HG03135 (cell line): ENCODE measurements at regions not wholly inside any gene's neighbourhood (a gene's known extent, or its start where the extent isn't known, plus 50 kb on each side); places are given as distances from the start of the nearest gene placed in this dataset.

Source experiments
- ATAC-seq: cut with Tn5 transposase; IDR thresholded peaks from one replicate; pipeline ENCODE4 v1.9.1; 2021; ENCODE audit warnings: mild to moderate bottlenecking, moderate library complexity; ENCODE audit not compliant: unreplicated experiment

- no peak for ATAC-seq
Observed at GRCh38 chr2:15803543-15804245, 136.7 kb upstream of the MYCN start.

DNA sequence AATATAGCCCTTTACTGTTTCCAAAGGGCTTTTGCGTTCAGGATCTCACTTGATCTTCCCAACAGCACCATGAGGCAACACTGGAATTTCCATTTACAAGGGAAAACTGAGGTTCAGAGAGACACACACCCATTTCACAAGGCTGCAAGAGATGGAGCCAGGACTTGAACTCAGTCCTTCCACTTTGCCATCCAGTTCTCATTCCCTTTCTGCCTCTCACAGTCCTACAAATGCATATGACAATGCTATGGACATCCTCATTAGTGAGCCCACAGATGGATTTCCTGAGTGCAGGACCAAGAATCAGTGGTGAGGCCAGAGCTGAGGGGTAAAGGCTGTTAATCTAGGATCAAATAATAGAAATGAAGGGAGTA, 136.1 kb upstream of the MYCN start:
- ATAC-seq = no peak

DNA sequence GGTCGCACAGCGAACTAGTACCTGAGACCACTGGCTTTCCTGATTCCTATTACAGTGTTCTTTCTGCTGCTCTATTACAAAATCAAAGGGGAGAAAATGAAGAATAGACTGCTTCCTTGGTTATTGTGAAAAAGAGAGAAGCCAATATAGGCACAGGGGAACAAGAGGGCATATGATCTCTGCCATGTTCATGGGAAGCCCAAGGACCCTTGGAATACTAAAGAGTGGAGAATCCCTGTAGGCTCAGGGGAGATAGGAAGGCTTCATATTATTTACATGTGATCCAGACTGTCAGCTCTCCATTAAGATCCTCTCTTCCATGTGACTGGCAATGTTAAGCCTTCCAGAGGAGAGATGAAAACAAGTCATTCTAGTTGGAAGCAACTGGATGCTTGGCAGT, 135.7 kb upstream of the MYCN start:
- ATAC-seq = no peak

GRCh38 chr2:15805206-15805605, 135.1 kb upstream of the MYCN start:
- no peak for ATAC-seq

GRCh38 chr2:15805772-15806171, 134.6 kb upstream of the MYCN start:
- ATAC-seq = no peak

DNA sequence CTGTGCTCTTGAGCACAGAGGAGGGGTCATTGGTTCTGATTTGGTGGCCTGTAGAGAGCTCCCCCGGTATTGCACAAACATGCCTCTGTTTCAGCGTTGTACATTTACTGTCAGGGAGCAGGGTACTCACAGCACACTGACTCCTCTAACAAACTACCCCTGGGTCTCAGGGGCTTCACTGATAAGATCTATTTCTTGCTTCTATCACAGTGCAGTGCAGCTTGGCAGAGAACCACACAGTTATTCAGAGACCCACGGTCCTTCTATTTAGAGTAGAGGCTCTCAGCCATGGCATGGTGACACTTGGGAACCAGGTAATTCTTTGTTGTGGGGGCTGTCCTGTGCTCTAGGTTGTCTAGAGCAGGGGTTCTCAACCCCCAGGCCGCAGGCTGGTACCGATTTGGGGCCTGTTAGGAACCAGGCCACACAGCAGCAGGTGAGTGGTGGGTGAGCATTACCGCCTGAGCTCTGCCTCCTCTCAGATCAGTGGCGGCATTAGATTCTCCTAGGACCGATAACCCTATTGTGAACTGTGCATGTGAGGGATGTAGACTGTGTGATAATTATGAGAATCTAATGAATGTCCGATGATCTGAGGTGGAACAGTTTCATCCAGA, 133.4 kb upstream of the MYCN start:
- no peak for ATAC-seq

- no peak for ATAC-seq
Observed at GRCh38 chr2:15807418-15808203, 132.7 kb upstream of the MYCN start.

DNA sequence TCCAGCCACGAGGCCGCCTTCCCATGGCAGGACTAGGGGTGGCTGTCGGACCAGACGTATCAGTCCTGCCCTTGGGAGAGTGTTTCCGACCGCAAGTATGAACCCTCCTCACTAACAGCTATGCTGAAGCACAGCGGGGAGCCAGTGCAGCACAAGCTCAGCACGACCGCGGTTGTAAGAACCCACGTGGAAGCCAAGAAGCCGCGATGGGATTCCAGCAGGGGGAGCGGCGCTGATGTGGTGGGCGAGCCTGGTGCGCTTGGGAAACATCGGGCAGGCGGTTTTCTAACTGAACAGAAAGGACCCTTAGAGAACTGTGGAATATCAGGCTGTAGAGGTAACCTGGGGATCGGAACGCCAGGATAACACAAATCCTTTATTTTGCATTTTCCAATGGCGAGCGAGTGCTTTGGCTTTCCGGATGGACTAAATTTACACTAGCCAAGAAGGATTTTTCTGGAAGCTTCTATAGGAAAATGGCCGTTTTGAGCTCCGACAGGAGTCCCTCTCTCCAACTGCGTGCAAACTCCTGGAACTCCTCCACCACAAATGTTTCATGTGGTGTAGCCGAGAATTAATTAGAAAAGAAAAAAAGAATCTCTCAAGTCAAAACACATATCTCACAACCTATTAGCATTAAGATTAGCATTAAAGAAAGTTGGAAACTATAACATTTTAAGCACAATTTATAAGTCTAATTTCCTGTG, 132.0 kb upstream of the MYCN start:
- no peak for ATAC-seq

GRCh38 chr2:15808944-15809343, 131.4 kb upstream of the MYCN start:
- no peak for ATAC-seq

DNA sequence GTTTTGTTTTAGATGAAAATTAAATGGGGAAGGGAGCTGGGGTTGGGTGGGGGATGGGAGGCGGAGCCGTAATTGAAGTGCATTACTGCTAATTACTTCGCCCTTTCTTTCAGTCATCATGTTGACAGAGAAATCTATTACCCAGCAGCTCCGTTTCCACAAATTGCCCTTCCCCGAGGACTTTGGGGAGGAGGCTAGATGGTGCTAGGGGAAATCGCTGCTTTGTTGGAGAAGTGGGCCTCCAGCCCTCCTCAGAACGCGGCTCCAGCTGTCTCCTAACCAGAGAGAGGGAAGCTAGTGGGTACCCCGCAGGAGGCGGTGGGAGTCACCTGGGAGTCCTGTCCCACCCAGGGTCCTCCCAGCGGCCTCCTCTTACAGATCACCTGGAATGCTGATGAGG, 130.9 kb upstream of the MYCN start:
- no peak for ATAC-seq

DNA sequence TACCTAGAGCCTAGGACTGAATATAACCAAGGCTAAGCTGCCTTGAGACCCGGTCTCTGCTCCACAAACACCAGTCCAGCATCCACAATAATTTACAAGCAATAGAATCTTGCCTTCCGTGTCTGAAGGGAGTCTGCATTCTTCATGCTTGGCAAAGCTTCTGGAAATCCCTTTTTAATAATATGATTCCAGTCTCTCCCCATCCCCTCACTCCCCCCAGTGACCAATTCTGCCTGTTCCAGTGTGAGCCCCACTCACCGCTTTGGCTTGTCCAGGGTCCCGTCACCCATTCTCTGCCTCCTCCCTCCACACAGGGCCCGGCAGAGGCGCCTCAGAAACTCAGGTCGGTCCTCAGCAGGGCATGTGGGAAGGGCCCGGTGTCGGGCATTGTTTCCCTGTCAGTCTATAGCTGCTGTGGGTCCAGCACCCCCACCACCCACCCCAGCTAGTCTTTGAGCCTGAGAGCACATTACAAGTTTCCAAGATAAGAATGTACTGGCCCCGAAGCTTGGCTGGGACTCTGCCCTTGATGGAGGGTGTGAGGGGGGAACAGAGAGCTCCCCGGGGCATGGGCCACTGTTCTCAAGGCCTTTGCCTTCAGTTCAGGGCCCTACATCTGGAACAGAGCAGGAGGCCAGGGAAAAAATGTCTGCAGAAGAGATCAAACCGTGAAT, 129.7 kb upstream of the MYCN start:
- ATAC-seq = no peak

GRCh38 chr2:15811367-15811766, 129.0 kb upstream of the MYCN start:
- no peak for ATAC-seq

- ATAC-seq = no peak
Observed at GRCh38 chr2:15812187-15812780, 128.1 kb upstream of the MYCN start.

DNA sequence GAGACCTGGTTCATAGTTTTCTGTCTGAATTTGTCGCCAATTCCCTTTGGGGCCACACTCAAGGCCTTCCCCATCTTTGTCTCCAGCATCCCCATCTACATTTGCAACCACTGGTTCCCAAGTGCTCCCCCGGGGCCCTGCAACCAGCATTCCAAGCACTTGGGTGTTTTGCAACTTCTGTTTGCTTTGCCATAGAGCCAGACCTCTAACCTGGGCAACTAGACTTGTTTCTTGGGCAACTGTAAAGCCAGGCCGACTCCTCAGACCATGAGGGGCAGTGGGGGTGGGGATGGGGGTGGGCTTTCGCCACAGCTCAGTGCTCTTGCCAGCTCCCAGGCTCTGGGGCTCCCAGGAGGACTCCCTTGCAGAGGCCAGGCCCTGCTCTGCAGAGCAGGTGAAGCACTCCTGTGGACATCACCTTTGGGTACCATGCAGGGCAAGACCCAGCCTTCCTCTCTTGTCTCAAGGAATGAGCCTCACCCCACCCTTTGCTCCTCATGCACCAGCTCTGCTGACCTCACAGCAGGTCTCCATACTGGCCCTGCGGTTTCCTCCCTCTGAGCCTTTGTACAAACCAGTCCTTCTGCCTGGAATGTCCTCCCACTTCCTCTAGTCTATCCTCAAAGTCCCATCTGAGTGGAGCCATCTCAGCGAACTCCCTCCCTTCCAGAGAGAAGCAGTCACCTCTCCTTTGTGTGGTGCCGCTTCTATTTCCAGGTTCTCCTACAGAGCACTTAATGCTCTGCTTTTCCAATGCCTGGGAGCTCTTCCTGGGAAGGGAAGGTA, 126.7 kb upstream of the MYCN start:
- no peak for ATAC-seq

GRCh38 chr2:15814403-15814802, 125.9 kb upstream of the MYCN start:
- no peak for ATAC-seq

DNA sequence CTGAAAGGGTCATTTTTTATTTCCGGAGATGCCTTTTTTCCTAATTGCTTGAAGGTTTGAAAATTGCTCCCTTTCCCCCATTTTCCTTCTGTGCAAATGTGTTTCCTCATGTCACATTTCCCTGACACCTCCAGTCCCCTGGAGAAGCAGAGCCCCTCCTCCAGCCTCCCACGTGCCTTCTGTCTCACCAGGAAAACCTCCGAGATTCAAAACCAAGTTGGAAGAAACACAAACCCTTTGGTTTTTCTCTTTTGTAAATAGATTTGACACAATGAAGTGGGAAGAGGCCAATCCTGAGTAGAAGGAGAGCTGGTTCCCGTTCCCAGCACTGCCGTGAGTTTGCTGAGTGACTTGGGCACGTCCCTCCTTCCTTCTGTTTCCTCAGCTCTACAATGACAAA, 125.4 kb upstream of the MYCN start:
- ATAC-seq = no peak

- ATAC-seq = no peak
Observed at GRCh38 chr2:15816226-15816625, 124.1 kb upstream of the MYCN start.

DNA sequence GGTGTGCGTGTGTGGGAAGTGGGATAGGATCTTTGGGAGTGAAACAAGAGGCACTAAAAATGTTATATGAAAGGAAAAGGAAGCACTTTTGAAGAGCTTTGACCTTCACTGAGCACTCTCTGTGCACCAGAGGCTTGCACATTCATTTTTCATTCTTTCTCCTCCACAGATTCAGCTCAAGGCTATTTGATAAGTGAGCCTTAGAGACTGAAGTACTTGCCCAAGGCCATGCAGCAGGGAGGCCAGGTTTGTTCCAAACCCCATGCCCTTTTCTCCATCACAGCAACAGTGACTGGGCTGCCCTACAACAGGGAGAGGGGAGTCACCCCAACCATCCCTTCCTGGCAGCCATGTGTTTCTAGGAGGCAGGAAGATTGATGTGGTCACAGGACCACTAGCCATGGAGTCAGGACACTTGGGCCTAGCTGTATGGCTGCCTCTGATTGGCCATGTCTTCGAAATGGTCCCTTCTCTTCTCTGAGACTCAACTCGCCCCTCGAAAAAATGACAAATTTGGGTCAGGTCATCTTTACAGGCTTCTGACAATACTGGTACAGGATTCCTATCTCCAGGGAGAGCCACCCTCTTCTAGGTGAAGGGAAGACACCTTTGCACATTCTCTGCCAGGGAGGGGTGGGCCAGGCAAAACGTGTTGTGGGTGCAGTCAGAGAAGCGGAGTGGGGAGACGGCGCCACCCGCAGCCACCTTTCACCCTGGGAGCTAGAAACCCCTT, 123.5 kb upstream of the MYCN start:
- ATAC-seq = no peak

GRCh38 chr2:15817748-15818147, 122.6 kb upstream of the MYCN start:
- no peak for ATAC-seq
